ENCODE measurements at regions not wholly inside any gene's neighbourhood (a gene's known extent, or its start where the extent isn't known, plus 50 kb on each side); places are given as distances from the start of the nearest gene placed in this dataset.

- TF ChIP-seq, protein P1, sequence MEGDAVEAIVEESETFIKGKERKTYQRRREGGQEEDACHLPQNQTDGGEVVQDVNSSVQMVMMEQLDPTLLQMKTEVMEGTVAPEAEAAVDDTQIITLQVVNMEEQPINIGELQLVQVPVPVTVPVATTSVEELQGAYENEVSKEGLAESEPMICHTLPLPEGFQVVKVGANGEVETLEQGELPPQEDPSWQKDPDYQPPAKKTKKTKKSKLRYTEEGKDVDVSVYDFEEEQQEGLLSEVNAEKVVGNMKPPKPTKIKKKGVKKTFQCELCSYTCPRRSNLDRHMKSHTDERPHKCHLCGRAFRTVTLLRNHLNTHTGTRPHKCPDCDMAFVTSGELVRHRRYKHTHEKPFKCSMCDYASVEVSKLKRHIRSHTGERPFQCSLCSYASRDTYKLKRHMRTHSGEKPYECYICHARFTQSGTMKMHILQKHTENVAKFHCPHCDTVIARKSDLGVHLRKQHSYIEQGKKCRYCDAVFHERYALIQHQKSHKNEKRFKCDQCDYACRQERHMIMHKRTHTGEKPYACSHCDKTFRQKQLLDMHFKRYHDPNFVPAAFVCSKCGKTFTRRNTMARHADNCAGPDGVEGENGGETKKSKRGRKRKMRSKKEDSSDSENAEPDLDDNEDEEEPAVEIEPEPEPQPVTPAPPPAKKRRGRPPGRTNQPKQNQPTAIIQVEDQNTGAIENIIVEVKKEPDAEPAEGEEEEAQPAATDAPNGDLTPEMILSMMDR (conservative IDR thresholded peaks at IDR 0.05 in 1 of 2, IDR thresholded peaks at IDR 0.05 in 1 of 2; ENCODE audit: low read depth in 1 of 2, low read length in 2 of 2) = no peak
- no peak for TF ChIP-seq EZH2 (IDR thresholded peaks at IDR 0.05; ENCODE audit: low read length, missing control alignments)
- Histone ChIP-seq H3K4me1 (ENCODE audit: control insufficient read depth, extremely low read depth, insufficient read depth, low read length) (peaks cover 2% of the 10 kb centered on the region), H2AFZ (ENCODE audit: low read length) (no peak overlapping the region), H3K9ac (ENCODE audit: insufficient read depth, low read length) (no peak overlapping the region), H3K79me2 (ENCODE audit: control insufficient read depth, insufficient read depth, low read length) (no peaks in the 10 kb centered on the region), H3K27me3 (ENCODE audit: control insufficient read depth, insufficient read depth, low read length) (no peaks in the 10 kb centered on the region), H3K4me2 (ENCODE audit: extremely low read depth, insufficient read depth, low read length) (no peak overlapping the region), H3K4me3 (replicated peaks in 1 of 4; ENCODE audit: control extremely low read depth in 1 of 4, insufficient read depth in 1 of 4, low read depth in 3 of 4, low read length in 4 of 4) (no peak overlapping the region), H3K27ac (ENCODE audit: insufficient read depth, low read length) (no peak overlapping the region), H3K9me3 (ENCODE audit: control insufficient read depth, insufficient read depth, low read depth, low read length) (no peaks in the 10 kb centered on the region), H3K36me3 (ENCODE audit: control insufficient read depth, insufficient read depth, low read length) (no peaks in the 10 kb centered on the region), H4K20me1 (ENCODE audit: control insufficient read depth, extremely low read depth, insufficient read depth, low read length) (no peaks in the 10 kb centered on the region)
- DNase-seq (ENCODE audit: low read depth in 2 of 2) = no peak
Observed at GRCh38 chr5:143586781-143587362, 183.4 kb upstream of the NR3C1 start.

GRCh38 chr5:143585970-143586369, 182.5 kb upstream of the NR3C1 start:
- Histone ChIP-seq H3K4me2 (ENCODE audit: extremely low read depth, insufficient read depth, low read length) (no peak overlapping the region), H3K4me3 (replicated peaks in 1 of 4; ENCODE audit: control extremely low read depth in 1 of 4, insufficient read depth in 1 of 4, low read depth in 3 of 4, low read length in 4 of 4) (no peak overlapping the region), H3K27me3 (ENCODE audit: control insufficient read depth, insufficient read depth, low read length) (no peaks in the 10 kb centered on the region), H3K9me3 (ENCODE audit: control insufficient read depth, insufficient read depth, low read depth, low read length) (no peaks in the 10 kb centered on the region), H3K9ac (ENCODE audit: insufficient read depth, low read length) (no peak overlapping the region), H3K79me2 (ENCODE audit: control insufficient read depth, insufficient read depth, low read length) (no peaks in the 10 kb centered on the region), H2AFZ (ENCODE audit: low read length) (no peak overlapping the region), H4K20me1 (ENCODE audit: control insufficient read depth, extremely low read depth, insufficient read depth, low read length) (no peaks in the 10 kb centered on the region), H3K36me3 (ENCODE audit: control insufficient read depth, insufficient read depth, low read length) (no peaks in the 10 kb centered on the region), H3K27ac (ENCODE audit: insufficient read depth, low read length) (no peak overlapping the region), H3K4me1 (ENCODE audit: control insufficient read depth, extremely low read depth, insufficient read depth, low read length) (peaks cover 2% of the 10 kb centered on the region)
- no peak for DNase-seq (ENCODE audit: low read depth in 2 of 2)
- TF ChIP-seq, protein P1 (conservative IDR thresholded peaks at IDR 0.05 in 1 of 2, IDR thresholded peaks at IDR 0.05 in 1 of 2; ENCODE audit: low read depth in 1 of 2, low read length in 2 of 2) = no peak
- TF ChIP-seq EZH2 (IDR thresholded peaks at IDR 0.05; ENCODE audit: low read length, missing control alignments) = no peak

DNA sequence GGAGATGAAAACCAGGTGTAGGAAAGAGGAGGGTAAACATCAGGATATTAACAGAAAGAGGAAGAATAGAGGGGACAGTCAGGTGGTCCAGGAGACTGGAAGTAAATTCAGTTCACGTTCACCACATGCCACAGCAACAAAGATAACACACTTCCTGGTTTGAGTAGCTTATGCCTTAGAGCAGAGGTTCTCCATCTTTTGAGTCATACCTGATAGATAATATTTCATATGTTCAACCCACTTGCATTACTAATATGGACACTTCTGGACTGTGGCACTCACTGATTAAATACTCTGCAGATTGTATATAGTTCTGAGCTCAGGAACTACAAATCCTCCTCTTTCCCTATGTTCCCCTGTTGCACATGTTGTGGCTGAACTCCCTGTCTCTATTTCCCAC, 179.9 kb upstream of the NR3C1 start:
- H3K36me3 ChIP-seq (ENCODE audit: control insufficient read depth, insufficient read depth, low read length) = no peaks in the 10 kb centered on the region
- H3K4me2 ChIP-seq (ENCODE audit: extremely low read depth, insufficient read depth, low read length) = no peak overlapping the region
- H4K20me1 ChIP-seq (ENCODE audit: control insufficient read depth, extremely low read depth, insufficient read depth, low read length) = no peaks in the 10 kb centered on the region
- H3K4me1 ChIP-seq (ENCODE audit: control insufficient read depth, extremely low read depth, insufficient read depth, low read length) = no peaks in the 10 kb centered on the region
- DNase-seq (ENCODE audit: low read depth in 2 of 2) = no peak
- no peak overlapping the region for H2AFZ ChIP-seq (ENCODE audit: low read length)
- no peaks in the 10 kb centered on the region for H3K27me3 ChIP-seq (ENCODE audit: control insufficient read depth, insufficient read depth, low read length)
- no peak overlapping the region for H3K4me3 ChIP-seq (replicated peaks in 1 of 4; ENCODE audit: control extremely low read depth in 1 of 4, insufficient read depth in 1 of 4, low read depth in 3 of 4, low read length in 4 of 4)
- H3K9me3 ChIP-seq (ENCODE audit: control insufficient read depth, insufficient read depth, low read depth, low read length) = no peaks in the 10 kb centered on the region
- TF ChIP-seq, protein P1 (conservative IDR thresholded peaks at IDR 0.05 in 1 of 2, IDR thresholded peaks at IDR 0.05 in 1 of 2; ENCODE audit: low read depth in 1 of 2, low read length in 2 of 2) = no peak
- no peak for TF ChIP-seq EZH2 (IDR thresholded peaks at IDR 0.05; ENCODE audit: low read length, missing control alignments)
- H3K9ac ChIP-seq (ENCODE audit: insufficient read depth, low read length) = no peak overlapping the region
- no peak overlapping the region for H3K27ac ChIP-seq (ENCODE audit: insufficient read depth, low read length)
- no peaks in the 10 kb centered on the region for H3K79me2 ChIP-seq (ENCODE audit: control insufficient read depth, insufficient read depth, low read length)

Measured in fibroblast of lung (primary cell).